ENCODE measurements at regions not wholly inside any gene's neighbourhood (a gene's known extent, or its start where the extent isn't known, plus 50 kb on each side); places are given as distances from the start of the nearest gene placed in this dataset.

GRCh38 chr2:105641389-105641811 is 103.3 kb upstream of the NCK2 start:
- no peaks in the 10 kb centered on the region for H3K36me3 ChIP-seq (ENCODE audit: control insufficient read depth in 4 of 4, insufficient read depth in 3 of 4, low read depth in 1 of 4, low read length in 3 of 4)
- peaks cover 2 to 18% (median 17%) of the 10 kb centered on the region in 4 donors for H3K4me1 ChIP-seq (ENCODE audit: control insufficient read depth in 4 of 4, insufficient read depth in 4 of 4, low read length in 3 of 4)
- H3K4me3 ChIP-seq (ENCODE audit: low read depth in 1 of 3, low read length in 3 of 3) = no peak overlapping the region
- peaks cover 0 to 26% (median 3%) of the 10 kb centered on the region in 4 donors for H3K27me3 ChIP-seq (ENCODE audit: control insufficient read depth in 4 of 4, insufficient read depth in 4 of 4, low read length in 3 of 4)
- H3K9me3 ChIP-seq (ENCODE audit: control insufficient read depth in 4 of 4, low read length in 3 of 4) = peaks cover 0 to 6% (median 0%) of the 10 kb centered on the region in 4 donors
- H3K27ac ChIP-seq (ENCODE audit: low read depth in 1 of 2, low read length in 2 of 2) = no peak overlapping the region
- H3K9ac ChIP-seq (ENCODE audit: low read depth in 1 of 2, low read length in 2 of 2) = no peak overlapping the region
- 76% methylated on average over 12 of the region's 12 CpGs for WGBS
- peak; percentile 29 for DNase-seq (ENCODE audit: low spot score)
- TF ChIP-seq HNF4G (IDR thresholded peaks at IDR 0.05) = no peak
- no peak for TF ChIP-seq ZBTB33 (IDR thresholded peaks at IDR 0.05)
- TF ChIP-seq ATF3 (IDR thresholded peaks at IDR 0.05) = no peak

DNA sequence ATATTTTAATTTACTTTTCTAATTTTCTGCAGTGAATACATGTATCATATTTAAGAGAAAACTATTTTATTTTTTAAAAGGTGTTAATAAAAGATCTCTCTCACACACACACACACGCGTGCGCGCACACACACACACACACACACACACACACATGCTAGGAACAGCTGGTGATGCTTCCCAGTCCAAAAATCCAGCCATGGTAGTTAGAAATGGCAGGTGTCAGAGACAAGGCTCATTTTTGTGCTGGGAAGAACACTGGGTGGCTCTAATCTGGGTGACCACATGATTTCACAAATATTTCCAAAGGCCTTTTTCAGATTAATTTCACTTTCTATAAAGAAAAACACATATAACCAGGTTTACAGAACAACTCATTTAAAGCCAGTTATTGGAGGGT is 104.5 kb upstream of the NCK2 start:
- Histone ChIP-seq H3K4me1 (ENCODE audit: control insufficient read depth in 4 of 4, insufficient read depth in 4 of 4, low read length in 3 of 4) (peaks cover 2 to 17% (median 13%) of the 10 kb centered on the region in 4 donors), H3K4me3 (ENCODE audit: low read depth in 1 of 3, low read length in 3 of 3) (no peak overlapping the region), H3K9me3 (ENCODE audit: control insufficient read depth in 4 of 4, low read length in 3 of 4) (peaks cover 0 to 6% (median 0%) of the 10 kb centered on the region in 4 donors), H3K36me3 (ENCODE audit: control insufficient read depth in 4 of 4, insufficient read depth in 3 of 4, low read depth in 1 of 4, low read length in 3 of 4) (no peaks in the 10 kb centered on the region), H3K9ac (ENCODE audit: low read depth in 1 of 2, low read length in 2 of 2) (no peak overlapping the region), H3K27ac (ENCODE audit: low read depth in 1 of 2, low read length in 2 of 2) (no peak overlapping the region), H3K27me3 (ENCODE audit: control insufficient read depth in 4 of 4, insufficient read depth in 4 of 4, low read length in 3 of 4) (peaks cover 0 to 35% (median 3%) of the 10 kb centered on the region in 4 donors)
- DNase-seq (ENCODE audit: low spot score) = no peak
- WGBS = 84% methylated on average over 4 of the region's 4 CpGs
- TF ChIP-seq EGR1 (IDR thresholded peaks at IDR 0.05; ENCODE audit: low read depth in 2 of 2) (no peak), RXRA (IDR thresholded peaks at IDR 0.05) (no peak), REST (IDR thresholded peaks at IDR 0.05) (no peak), ZBTB33 (IDR thresholded peaks at IDR 0.05) (no peak), HNF4G (IDR thresholded peaks at IDR 0.05) (no peak)

DNA sequence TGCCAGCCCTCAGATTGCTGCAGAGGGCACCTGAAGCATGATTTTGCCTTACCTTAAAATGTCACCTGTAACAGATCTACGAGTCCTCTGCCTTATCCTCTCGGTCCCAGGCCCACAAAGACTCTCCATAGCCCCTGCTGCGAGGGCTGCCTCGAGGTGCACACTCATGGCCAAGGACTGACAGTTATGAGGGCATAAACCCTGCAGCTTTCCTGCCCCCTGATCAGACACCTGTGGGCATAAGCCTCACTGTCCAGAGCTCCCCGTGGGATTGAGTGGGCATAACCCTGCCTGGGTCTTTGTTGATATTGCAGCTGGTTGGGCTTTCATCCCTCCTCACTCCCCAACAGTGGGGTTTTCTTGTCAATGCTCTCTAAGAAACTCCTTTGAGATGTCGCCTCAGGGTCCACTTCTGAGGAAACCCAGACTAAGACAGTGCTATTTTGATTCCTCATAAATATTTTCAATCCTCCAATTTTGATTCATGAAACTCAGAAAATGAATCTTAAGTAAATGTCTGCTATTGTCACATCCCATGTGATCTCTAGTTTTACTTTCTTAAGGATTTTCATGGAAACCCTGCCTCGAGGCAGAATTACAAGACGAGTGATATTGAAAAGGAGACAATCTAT is 108.5 kb upstream of the NCK2 start:
- peaks cover 0 to 44% (median 4%) of the 10 kb centered on the region in 4 donors for H3K27me3 ChIP-seq (ENCODE audit: control insufficient read depth in 4 of 4, insufficient read depth in 4 of 4, low read length in 3 of 4)
- H3K9me3 ChIP-seq (ENCODE audit: control insufficient read depth in 4 of 4, low read length in 3 of 4) = peaks cover 0 to 6% (median 1%) of the 10 kb centered on the region in 4 donors
- no peaks in the 10 kb centered on the region for H3K36me3 ChIP-seq (ENCODE audit: control insufficient read depth in 4 of 4, insufficient read depth in 3 of 4, low read depth in 1 of 4, low read length in 3 of 4)
- no peak for TF ChIP-seq FOXA2 (IDR thresholded peaks at IDR 0.05)
- no peak for TF ChIP-seq GABPA (IDR thresholded peaks at IDR 0.05 in 1 of 2, conservative IDR thresholded peaks at IDR 0.05 in 1 of 2)
- TF ChIP-seq RAD21 (IDR thresholded peaks at IDR 0.05) = no peak
- H3K4me3 ChIP-seq (ENCODE audit: low read depth in 1 of 3, low read length in 3 of 3) = no peak overlapping the region
- 82% methylated on average over 8 of the region's 8 CpGs for WGBS
- H3K27ac ChIP-seq (ENCODE audit: low read depth in 1 of 2, low read length in 2 of 2) = no peak overlapping the region
- no peak for DNase-seq (ENCODE audit: low spot score)
- H3K4me1 ChIP-seq (ENCODE audit: control insufficient read depth in 4 of 4, insufficient read depth in 4 of 4, low read length in 3 of 4) = no peaks in the 10 kb centered on the region
- no peak overlapping the region for H3K9ac ChIP-seq (ENCODE audit: low read depth in 1 of 2, low read length in 2 of 2)

Measured in liver (tissue), 7 donors.